ENCODE measurements at regions not wholly inside any gene's neighbourhood (a gene's known extent, or its start where the extent isn't known, plus 50 kb on each side); places are given as distances from the start of the nearest gene placed in this dataset.

DNA sequence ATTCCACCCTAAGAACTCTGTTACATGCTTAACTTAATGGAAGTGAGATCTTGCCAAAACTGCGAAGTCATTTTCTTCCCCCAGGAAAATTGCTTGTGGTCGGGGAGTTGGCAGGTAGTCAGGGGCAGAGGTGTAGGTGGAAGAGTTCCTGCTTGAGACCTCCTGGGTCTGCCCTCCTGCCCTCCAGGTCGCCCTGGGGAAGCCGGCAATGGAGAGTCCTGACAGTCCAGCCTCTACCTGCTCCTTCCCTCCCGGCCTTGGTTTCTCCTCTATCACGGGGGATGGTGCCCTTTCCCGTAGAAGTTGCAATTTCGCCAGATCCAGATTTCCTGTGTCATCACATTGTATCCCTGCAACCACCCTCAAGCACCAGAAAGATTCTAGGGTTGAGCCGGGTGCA, 463.8 kb downstream of the MATN1 start:
- DNase-seq = no peak

DNA sequence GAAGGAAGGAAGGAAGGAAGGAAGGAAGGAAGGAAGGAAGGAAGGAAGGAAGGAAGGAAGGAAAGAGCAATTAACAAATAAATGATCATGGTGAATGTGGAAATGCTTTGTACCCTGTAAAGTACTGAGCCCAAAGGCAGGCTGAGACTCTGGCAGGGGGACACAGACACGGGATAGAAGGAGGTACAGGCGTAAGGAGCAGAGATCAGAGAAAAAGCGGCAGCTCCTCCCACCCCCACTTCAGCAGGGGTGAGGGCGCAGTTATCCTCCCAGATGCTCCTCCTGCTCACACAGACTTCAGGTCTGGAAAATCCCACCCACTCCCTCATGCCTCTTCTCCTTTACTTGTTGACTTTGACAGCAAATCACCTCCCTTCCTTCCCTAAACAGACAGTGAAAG, 464.5 kb downstream of the MATN1 start:
- no peak for DNase-seq

DNA sequence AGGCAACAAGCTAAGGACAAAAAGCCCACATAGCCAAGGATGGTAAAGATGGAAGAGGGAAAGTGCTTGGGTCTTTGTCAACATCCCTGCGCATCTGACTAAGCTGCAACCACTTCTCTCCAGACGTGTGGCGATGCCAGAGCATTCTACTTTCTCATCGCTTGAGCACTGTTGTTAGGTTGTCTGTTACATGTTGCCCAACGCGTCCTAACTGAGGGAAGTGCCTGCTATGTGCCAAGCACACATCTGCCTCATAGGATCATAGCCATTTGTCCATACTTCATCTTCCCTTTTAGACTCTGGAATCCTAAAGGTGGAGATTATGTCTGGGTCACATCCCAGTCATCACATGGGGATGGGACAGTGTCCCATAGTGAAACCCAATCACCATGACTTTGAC, 464.9 kb downstream of the MATN1 start:
- no peak for DNase-seq

DNA sequence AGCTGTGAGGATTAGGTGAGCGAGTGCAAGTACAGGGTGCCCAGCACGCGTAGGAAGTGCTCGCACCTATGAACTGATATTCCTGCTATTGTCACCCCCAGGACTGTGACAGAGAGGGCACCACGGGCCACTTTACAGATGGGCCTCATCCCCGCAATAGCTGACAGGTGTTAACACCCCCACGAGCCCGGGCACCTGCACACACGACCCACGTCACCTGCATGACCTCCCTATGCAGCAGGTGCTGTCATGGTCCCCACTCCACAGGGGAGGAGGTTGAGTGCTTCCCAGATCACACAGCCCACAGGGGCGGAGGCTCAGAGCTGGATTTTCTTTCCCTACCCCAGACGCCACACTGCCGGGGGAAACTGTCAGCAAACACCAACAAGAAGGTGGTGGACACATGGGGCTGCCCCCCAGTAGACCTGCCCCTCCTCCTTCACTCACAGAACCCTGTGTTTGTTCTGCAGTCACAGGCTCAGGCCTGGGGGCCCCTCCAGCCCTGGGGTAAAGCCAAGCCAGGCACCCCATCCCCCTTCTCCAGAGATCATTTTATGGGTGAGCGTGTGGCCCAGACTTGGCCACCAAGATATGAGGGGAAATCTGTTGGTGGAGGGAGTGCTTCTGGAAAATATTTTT, 465.5 kb downstream of the MATN1 start:
- DNase-seq = no peak

DNA sequence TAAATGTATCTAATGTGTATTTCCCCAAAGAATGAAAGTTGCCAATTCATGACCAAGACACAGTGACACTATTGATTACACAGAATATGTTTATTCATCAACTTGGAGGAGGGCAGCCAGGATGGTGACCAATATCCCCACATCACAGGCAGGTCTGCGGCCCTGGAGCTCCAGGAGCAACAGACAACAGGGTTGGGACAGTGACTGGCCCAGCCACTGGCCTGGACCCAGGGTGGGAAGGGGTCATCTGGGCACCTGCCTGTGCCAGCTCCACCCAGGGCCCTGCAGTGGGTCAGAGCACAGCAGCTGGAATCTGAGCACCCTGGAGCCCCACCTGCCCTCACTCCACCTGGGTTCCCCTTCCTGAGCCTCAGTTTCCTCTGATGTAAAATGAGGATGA, 466.1 kb downstream of the MATN1 start:
- DNase-seq = no peak

DNA sequence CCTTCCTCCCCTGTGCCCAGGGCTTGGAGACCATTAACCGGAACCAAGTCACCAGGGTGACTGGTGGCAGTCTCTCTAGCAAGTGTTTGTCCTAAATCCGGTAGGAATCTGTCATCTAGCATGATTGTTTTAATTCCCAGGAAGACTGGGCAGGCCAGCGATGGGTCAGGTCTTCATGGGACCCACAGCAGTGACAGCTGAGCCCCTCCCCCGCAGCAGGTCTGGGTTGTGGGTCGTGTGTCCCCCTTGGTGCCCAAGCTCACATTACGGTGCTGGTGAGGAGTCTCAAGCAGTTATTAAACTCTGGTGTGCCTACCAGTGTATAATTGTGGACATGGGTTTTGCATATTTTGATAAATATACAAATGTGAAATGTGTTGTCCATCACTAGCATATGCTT, 466.5 kb downstream of the MATN1 start:
- no peak for DNase-seq

DNA sequence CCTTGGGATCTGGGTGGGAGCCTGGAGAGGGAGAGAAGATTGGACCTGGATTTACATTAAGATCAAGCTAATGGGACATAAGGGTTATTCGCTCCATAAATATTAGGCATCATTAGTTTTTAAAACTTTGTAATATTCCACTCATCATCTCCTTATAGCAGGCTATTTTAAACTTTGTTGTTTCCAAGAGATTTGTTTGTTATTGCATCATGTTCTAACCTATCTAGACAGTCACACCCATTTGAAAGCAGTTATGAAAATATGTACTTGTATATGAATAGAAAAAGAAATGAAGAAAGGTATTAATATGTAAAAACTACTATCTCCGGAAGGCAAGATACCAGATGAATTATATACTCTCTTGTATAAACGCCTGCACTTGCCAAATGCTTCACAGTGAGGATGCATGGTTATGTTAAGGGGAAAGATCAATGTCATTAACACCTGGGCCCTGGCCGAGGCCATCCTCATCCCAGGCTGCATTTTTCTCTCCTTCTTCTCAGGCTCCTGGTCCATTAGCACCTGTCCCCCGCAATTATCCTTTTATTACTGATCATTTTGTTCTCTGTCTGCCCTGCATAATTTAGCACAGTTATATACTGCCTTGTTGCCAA, 468.2 kb downstream of the MATN1 start:
- DNase-seq = no peak

DNA sequence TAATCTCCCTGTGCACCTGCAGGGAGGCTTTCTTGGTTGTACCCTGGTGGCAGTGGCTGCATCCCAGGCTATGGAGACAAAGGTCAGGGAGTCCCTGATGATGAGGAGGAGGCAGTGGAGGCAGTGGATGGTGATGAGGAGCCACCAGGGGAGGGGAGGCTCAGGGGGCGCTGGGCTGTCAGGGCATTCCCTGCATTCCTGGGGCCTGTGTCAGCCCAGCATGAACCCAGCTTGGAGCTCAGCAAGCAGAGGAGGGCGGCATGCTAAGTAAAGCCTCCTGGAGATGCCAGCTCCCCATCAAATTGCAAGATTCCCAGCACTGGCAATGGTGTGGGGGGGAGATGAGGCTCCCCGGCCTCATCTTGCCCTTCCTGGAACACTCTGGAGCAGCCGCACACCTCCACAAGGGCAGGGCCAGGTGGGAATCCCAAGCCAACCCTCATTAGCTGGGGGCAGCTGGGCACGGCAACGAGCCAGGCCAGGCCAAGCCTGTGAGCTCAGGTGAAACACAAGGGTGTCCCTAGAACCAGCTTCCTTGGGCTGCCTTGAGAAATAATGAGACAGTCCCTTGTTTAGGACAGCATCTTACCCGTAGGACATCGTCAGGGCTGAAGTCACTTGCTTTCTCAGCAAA, 469.5 kb downstream of the MATN1 start:
- DNase-seq = no peak

DNA sequence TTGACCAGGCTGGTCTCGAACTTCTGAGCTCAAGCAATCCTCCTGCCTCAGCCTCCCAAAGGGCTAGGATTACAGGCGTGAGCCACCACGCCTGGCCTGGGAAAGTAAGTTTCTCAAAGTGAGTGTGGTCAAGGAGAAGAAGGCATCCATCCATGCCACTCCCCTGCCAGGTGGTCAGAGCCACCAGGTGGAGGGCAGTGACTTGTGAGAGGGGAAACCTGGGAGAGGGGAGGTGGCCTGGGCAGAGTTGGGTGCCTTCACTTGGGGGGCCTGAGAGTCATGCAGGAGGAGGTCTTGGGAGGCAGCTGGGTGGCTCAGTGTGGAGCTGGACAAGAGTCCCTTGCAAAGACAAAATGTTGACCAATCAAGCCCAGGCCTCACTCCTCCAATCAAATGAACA, 470.0 kb downstream of the MATN1 start:
- DNase-seq = no peak

DNA sequence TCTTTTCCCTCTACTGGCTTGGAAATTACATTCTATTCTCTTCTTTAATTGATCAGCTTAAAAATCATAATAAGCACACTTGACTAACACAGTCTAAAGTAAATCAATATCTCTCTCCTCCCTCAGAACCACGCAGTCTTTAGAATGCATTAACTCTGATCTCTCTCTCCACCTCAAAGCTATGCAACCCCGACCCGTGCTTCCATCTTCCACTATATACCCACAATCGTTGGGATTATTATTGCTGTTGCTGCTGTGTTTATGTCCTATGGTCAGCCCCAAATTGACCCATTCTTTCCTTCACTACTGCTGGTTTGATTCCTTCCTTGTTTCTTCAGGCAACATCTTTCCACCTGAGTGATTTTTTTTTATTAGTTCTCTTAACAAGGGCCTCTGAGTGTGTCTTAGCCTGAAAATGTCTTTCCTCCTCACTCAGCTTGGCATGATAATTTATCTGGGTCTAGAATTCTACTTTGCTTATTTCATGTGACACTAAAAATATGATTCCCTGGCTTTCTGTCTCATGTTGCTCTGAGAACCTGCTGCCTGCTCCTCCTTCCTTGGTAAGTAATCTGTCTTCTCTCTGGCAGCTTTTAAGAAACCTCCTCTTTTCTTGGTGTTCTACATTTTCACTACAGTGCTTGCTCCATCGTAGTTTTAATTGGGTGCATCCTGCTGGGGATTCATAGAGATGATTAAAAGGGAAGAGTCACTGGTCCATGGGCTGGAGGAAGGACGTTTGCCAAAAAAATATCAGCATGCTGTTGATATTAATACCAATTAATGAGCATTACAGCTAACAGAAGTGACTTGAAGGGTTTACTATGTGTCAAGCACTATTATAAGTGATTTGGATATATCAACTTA, 472.2 kb downstream of the MATN1 start:
- no peak for DNase-seq

DNA sequence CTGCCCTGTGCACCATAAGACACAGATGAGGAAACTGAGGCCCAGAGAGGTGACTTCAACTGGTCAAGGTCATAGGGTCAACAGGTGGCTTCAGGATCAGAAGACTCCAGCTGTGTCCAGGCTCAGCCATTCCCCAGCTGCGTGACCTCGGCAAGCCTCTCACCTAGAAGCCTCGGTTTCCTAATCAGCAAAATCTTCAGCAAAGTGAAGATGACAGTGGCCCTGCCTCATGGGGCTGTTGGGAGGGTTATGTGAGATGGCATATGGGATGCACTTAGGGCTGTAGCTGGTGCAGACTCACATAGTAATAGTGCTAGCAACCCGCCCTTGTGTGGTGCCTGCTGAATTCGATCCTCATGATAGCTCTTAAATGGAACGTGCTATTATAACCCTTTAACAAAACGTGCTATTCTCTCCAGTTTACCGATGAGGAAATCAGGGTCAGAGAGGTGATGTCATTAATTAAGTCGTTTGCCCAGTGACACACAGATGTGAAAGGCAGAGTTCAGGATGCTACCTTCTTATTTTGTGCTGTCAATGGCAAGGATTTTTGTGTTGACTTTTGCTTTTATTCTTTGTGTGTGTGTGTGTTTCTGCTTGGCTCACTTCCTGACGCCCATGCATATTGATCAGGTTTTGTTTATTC, 472.9 kb downstream of the MATN1 start:
- DNase-seq = no peak

DNA sequence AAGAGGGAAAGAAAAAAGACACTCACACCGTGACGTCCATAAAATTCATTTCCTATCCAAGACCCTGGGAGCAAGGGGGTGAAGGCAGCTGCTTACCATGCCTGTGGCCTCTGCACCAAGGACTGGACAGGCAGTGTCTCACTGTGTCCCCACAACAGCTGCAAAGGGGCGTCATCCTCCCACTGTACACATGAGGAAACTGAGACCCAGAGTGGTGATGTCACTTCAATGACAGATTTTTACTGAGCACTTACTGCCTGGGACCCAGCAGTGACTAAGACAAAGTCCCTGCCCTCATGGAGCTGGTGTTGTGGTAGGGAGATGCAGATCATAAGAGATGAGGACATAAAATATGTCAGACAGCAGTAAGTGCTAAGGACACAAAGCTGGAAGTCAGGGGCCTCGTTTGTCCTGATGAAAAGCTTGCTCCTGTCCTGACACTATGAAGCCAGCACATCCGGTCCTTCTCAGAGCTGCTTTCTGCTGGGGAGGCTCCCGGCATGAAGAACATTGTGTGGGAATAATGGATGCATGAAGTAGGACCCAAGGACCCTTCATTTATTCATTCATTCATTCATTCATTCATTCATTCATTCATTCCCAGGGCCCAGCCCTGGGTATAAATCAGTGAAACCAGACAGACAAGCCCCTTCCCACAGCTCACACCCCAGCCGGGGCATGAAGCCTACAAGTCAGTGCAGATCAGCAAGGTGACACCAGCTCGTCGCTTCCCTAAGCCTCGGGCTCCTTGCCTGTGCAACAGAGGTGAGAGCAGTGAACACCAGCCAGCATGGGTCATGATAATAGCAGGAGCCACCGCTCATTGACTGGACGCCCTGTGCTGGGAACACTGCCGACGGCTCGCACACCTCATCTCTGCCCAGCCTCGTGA, 473.7 kb downstream of the MATN1 start:
- DNase-seq = no peak

DNA sequence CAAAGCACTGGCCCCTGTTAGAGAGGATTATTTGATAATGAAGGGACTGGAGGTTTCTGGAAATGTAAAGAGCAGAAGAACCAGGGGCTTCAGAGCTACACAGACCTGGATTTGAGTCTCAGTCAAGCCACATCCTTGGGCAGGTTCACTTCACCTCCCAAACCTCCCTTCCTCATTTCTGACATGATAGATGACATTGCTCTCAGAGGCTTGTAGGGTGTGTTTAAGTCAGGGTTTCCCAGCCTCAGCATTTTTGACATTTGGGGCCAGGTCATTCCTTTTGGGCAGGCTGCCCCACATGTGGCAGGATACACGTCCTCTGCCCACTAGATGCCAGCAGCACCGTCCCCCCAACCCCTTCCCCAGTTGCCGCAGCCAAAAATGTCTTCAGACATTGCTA, 474.6 kb downstream of the MATN1 start:
- DNase-seq = no peak

DNA sequence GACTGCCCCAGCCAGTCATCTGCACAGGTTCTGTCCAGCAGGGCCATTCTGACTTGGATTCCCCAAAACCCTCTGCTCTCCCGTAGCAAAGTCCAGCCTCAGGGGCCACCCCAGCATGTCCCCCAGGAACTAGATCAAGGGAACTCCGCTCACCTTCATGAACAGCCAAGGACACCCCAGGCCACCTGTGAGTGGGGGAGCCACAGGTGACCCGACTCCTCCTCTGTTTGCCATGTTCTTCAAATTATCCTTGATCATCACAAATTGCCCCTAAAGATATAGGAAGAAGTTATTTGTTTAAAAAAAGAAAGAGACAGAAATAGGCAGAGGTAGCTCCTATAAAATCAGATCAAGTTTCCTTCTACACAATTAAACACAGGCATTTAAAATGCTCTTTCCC, 475.0 kb downstream of the MATN1 start:
- DNase-seq = no peak

DNA sequence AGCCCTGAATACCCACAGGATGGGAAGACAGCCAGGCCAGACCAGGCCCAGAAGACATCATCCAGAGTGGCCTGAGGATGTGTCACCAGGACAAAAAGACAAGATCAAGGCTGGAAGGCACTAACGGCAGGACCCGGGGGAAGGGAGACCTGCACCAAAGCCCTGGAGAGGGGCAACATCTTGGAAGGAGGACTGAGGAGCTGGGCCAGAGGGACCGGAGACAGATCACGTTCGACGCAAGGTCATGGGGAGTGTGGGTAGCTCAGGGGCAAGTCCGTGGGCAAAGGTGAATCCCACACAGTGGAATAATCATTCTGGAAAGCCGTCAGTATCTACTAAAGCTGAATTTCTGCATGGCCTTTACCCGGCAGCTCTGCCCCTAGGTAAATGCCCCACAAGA, 478.6 kb downstream of the MATN1 start:
- DNase-seq = no peak

DNA sequence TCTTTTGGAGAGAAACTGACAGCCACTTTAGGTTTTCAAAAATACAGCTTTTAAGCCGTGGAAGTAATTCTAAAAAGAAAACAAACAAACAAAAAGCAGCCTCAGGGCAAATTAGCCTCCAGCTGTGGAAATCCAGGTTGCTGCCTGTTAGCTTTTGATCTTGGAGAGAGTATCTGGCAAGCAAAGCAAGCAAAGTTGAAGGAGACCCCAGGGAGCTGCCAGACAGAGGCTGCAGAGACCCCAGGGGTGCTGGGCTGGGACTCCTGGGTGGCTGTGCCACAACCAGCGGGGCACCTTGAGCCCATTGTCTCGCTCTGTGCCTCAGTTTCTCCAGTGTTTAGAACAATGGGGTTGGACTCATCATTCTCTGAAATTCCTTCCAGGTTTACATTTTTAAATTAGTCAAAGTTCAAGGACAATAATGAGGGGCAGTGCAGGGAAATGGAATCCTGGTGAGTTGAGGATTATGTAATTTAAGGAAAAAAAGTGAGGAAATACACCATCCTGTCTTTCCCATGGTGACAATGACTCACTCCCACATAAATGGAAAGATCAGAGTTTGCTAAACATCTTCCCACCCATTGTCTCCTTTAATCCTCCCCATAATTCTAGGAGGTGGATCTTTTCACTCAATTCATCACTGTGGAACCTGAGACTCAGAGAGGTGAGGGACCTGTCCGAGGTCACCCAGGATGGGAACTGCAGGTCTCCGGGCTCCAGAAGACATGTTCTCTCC, 480.5 kb downstream of the MATN1 start:
- DNase-seq = no peak

DNA sequence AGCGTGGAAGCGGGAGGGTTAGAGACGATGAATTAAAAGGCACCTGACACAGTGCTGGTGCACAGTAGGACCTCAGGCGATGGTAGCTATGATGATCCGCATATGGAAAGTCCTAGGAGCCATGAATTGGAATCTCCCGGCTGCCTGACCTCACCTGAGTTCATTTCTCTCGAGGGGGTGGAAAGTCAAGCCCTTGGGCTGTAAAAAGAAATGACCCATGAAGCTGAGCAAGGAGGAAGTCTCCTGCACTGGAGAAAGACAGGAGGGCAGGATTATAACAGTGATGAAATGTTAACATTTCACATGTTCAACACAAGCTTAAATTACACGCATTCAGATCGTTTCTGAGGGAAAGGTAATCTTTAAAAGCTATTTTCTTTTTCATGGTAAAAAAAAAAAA, 481.2 kb downstream of the MATN1 start:
- no peak for DNase-seq

DNA sequence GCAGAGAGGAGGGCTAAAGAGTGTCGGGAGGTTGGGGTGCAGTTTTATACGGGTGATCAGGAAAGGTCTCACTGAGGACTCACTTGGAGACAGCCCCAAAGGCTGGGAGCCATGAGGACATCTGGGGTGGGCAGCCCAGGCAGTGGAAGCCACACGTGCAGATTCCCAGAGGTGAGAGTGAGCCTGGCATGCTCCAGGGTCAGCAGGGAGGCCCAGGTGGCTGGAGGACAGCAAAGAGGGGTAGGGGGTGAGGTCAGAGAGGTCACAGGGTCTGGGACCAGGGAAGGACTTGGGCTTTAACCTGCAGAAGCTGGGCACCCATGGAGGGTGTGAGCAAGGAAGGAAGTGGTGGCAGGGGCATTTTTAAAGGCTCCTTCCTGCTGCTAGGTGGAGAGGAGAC, 481.7 kb downstream of the MATN1 start:
- DNase-seq = no peak

DNA sequence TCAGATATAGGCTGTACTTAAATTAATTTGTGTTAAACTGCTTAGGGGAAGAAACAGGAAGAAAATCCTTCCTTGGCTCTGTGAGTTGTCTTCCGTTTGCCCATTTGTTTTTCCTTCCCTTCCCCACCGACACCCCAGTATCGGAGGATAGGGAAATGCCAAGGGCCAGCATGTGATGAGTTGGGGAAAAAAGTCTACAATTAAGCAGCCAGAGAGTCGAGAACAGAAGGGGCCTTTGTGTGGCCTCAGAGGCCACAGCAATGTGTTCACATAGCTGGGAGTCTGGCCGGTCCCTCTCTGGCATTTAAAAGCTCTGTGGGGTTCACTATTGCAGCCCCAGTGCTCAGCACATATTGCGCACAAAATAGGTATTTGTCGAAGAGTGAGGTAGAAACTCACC, 489.3 kb downstream of the MATN1 start:
- DNase-seq = no peak

DNA sequence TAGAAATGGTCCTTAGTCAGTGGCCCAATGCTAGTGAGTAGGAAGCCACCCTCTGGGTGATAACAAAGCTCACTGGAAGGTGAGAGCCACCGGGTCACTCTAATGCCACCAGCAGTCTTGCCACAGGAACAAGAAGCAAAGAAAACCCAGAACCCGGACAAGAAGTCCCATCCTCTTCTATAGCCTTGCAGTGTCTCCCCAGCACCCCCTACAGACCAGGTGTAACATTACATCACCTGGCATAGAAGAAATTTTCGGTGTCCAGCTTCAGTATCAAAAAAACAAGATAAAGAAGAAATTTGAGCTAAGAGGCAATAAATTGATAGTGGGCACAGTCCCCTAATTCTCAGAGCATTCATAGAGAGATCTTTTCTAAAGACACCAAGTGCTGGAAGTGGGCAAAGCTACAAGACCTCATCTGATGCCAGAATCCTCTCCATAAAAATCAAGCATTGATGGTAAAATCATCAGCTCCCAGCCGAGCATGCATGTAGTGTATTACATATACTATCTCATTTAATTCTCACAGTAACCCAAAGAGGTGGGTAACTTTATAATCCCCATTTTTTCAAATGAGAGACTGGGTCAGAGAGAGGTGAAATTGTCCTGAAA, 491.0 kb downstream of the MATN1 start:
- DNase-seq = no peak

DNA sequence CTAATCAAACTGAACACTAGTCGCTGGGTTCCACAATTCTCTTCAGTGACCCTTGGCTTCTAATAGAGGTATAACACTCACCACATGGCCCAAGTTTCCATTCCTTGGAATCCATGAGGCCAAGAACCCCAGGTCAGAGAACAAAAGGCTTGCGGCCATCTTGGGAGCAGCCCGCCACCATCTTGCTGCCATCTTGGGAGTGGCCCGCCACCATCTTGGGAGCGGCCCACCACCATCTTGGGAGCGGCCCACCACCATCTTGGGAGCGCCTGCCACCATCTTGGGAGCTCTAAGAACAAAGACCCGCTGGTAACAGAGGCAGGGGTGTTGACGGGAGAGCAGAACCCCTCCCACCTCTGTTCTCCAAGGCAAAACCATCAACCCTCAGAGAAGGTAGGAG, 493.4 kb downstream of the MATN1 start:
- no peak for DNase-seq
